ENCODE measurements at regions not wholly inside any gene's neighbourhood (a gene's known extent, or its start where the extent isn't known, plus 50 kb on each side); places are given as distances from the start of the nearest gene placed in this dataset.

- Histone ChIP-seq H3K9ac (no peak overlapping the region), H3K4me3 (no peak overlapping the region), H4K20me1 (ENCODE audit: low read depth) (no peaks in the 10 kb centered on the region), H3K27ac (no peak overlapping the region), H3K9me3 (ENCODE audit: low read depth) (no peaks in the 10 kb centered on the region), H3K27me3 (no peaks in the 10 kb centered on the region), H3K79me2 (ENCODE audit: low read depth) (no peaks in the 10 kb centered on the region), H3K36me3 (no peaks in the 10 kb centered on the region), H2AFZ (replicated peaks) (no peak overlapping the region), H3K4me2 (no peak overlapping the region), H3K4me1 (peaks cover 9% of the 10 kb centered on the region), H3F3A (ENCODE audit: low read depth) (no peaks in the 10 kb centered on the region)
- no peak overlapping the region for H3K4me3 Mint-ChIP-seq
- no peak for DNase-seq (ENCODE audit: low spot score)
- no peak for TF ChIP-seq CTCF (IDR thresholded peaks at IDR 0.05)
- TF ChIP-seq EZH2 (IDR thresholded peaks at IDR 0.05): no peak
- no peak for TF ChIP-seq EZH2phosphoT487 (IDR thresholded peaks at IDR 0.05)
- peaks cover 13% of the 10 kb centered on the region for H3K9me3 Mint-ChIP-seq
- H3K27ac Mint-ChIP-seq: no peak overlapping the region
- H3K27me3 Mint-ChIP-seq (ENCODE audit: insufficient read depth, low read depth): no peaks in the 10 kb centered on the region
- H3K36me3 Mint-ChIP-seq: no peaks in the 10 kb centered on the region
- peaks cover 17% of the 10 kb centered on the region for H3K4me1 Mint-ChIP-seq
These were observed 560.6 kb downstream of the TBC1D4 start for GRCh38 chr13:74921326-74921725.

- Histone ChIP-seq H3F3A (ENCODE audit: low read depth) (no peaks in the 10 kb centered on the region), H3K27ac (no peak overlapping the region), H2AFZ (replicated peaks) (no peak overlapping the region), H3K36me3 (no peaks in the 10 kb centered on the region), H3K4me2 (no peak overlapping the region), H3K4me3 (no peak overlapping the region), H3K79me2 (ENCODE audit: low read depth) (no peaks in the 10 kb centered on the region), H3K27me3 (no peaks in the 10 kb centered on the region), H3K9me3 (ENCODE audit: low read depth) (no peaks in the 10 kb centered on the region), H3K9ac (no peak overlapping the region), H3K4me1 (peaks cover 9% of the 10 kb centered on the region), H4K20me1 (ENCODE audit: low read depth) (no peaks in the 10 kb centered on the region)
- H3K4me1 Mint-ChIP-seq: peaks cover 17% of the 10 kb centered on the region
- no peaks in the 10 kb centered on the region for H3K36me3 Mint-ChIP-seq
- H3K27ac Mint-ChIP-seq: no peak overlapping the region
- no peak overlapping the region for H3K4me3 Mint-ChIP-seq
- TF ChIP-seq EZH2phosphoT487 (IDR thresholded peaks at IDR 0.05) (no peak), EZH2 (IDR thresholded peaks at IDR 0.05) (no peak), CTCF (IDR thresholded peaks at IDR 0.05) (no peak)
- H3K27me3 Mint-ChIP-seq (ENCODE audit: insufficient read depth, low read depth): no peaks in the 10 kb centered on the region
- no peak for DNase-seq (ENCODE audit: low spot score)
- H3K9me3 Mint-ChIP-seq: peaks cover 9% of the 10 kb centered on the region
These were observed 561.0 kb downstream of the TBC1D4 start for GRCh38 chr13:74920920-74921319.

GRCh38 chr13:74920361-74920760, 561.6 kb downstream of the TBC1D4 start:
- H3K4me1 ChIP-seq: peaks cover 9% of the 10 kb centered on the region
- no peaks in the 10 kb centered on the region for H3K36me3 Mint-ChIP-seq
- no peaks in the 10 kb centered on the region for H4K20me1 ChIP-seq (ENCODE audit: low read depth)
- no peaks in the 10 kb centered on the region for H3K27me3 ChIP-seq
- no peak overlapping the region for H3K27ac Mint-ChIP-seq
- TF ChIP-seq CTCF (IDR thresholded peaks at IDR 0.05) (no peak), EZH2phosphoT487 (IDR thresholded peaks at IDR 0.05) (no peak), EZH2 (IDR thresholded peaks at IDR 0.05) (no peak)
- H2AFZ ChIP-seq (replicated peaks): no peak overlapping the region
- H3K9me3 Mint-ChIP-seq: peaks cover 6% of the 10 kb centered on the region
- H3K4me3 Mint-ChIP-seq: no peak overlapping the region
- H3K4me3 ChIP-seq: no peak overlapping the region
- H3K9me3 ChIP-seq (ENCODE audit: low read depth): no peaks in the 10 kb centered on the region
- H3K27me3 Mint-ChIP-seq (ENCODE audit: insufficient read depth, low read depth): no peaks in the 10 kb centered on the region
- H3K9ac ChIP-seq: no peak overlapping the region
- DNase-seq (ENCODE audit: low spot score): no peak
- H3K4me1 Mint-ChIP-seq: peaks cover 17% of the 10 kb centered on the region
- no peaks in the 10 kb centered on the region for H3K36me3 ChIP-seq
- H3K4me2 ChIP-seq: no peak overlapping the region
- no peaks in the 10 kb centered on the region for H3F3A ChIP-seq (ENCODE audit: low read depth)
- no peaks in the 10 kb centered on the region for H3K79me2 ChIP-seq (ENCODE audit: low read depth)
- no peak overlapping the region for H3K27ac ChIP-seq

Data from neural progenitor cell (in vitro differentiated cells).